ENCODE measurements at regions not wholly inside any gene's neighbourhood (a gene's known extent, or its start where the extent isn't known, plus 50 kb on each side); places are given as distances from the start of the nearest gene placed in this dataset.

- TF ChIP-seq POLR2A (IDR thresholded peaks at IDR 0.05; ENCODE audit: low read length): no peak
- no peak for TF ChIP-seq GATA1 (IDR thresholded peaks at IDR 0.05; ENCODE audit: low read depth, low read length)
- no peak for DNase-seq
Observed at GRCh38 chr11:39236916-39237315, 2222.5 kb downstream of the LRRC4C start.

- TF ChIP-seq POLR2A (IDR thresholded peaks at IDR 0.05; ENCODE audit: low read length) (no peak), GATA1 (IDR thresholded peaks at IDR 0.05; ENCODE audit: low read depth, low read length) (no peak)
Observed at GRCh38 chr11:39221550-39222138, 2237.8 kb downstream of the LRRC4C start.

GRCh38 chr11:39220501-39221230 lies 2238.8 kb downstream of the LRRC4C start:
- no peak for TF ChIP-seq GATA1 (IDR thresholded peaks at IDR 0.05; ENCODE audit: low read depth, low read length)
- no peak for TF ChIP-seq POLR2A (IDR thresholded peaks at IDR 0.05; ENCODE audit: low read length)
- no peak for DNase-seq

More at GRCh38 chr11:39221550-39222138, 2237.8 kb downstream of the LRRC4C start:
- DNase-seq: no peak

- TF ChIP-seq GATA1 (IDR thresholded peaks at IDR 0.05; ENCODE audit: low read depth, low read length): no peak
- no peak for TF ChIP-seq POLR2A (IDR thresholded peaks at IDR 0.05; ENCODE audit: low read length)
- no peak for DNase-seq
Observed at GRCh38 chr11:39220069-39220468, 2239.4 kb downstream of the LRRC4C start.

GRCh38 chr11:39209981-39210380 lies 2249.5 kb downstream of the LRRC4C start:
- TF ChIP-seq GATA1 (IDR thresholded peaks at IDR 0.05; ENCODE audit: low read depth, low read length) (no peak), POLR2A (IDR thresholded peaks at IDR 0.05; ENCODE audit: low read length) (no peak)
- DNase-seq: no peak

GRCh38 chr11:39205236-39205995 lies 2254.0 kb downstream of the LRRC4C start:
- TF ChIP-seq GATA1 (IDR thresholded peaks at IDR 0.05; ENCODE audit: low read depth, low read length): no peak
- TF ChIP-seq POLR2A (IDR thresholded peaks at IDR 0.05; ENCODE audit: low read length): no peak
- no peak for DNase-seq

GRCh38 chr11:39192671-39193070 lies 2266.8 kb downstream of the LRRC4C start:
- TF ChIP-seq POLR2A (IDR thresholded peaks at IDR 0.05; ENCODE audit: low read length) (no peak), GATA1 (IDR thresholded peaks at IDR 0.05; ENCODE audit: low read depth, low read length) (no peak)
- DNase-seq: no peak

GRCh38 chr11:39190751-39191150 lies 2268.7 kb downstream of the LRRC4C start:
- TF ChIP-seq POLR2A (IDR thresholded peaks at IDR 0.05; ENCODE audit: low read length) (no peak), GATA1 (IDR thresholded peaks at IDR 0.05; ENCODE audit: low read depth, low read length) (no peak)

GRCh38 chr11:39177678-39178077 lies 2281.8 kb downstream of the LRRC4C start:
- no peak for DNase-seq
- no peak for TF ChIP-seq POLR2A (IDR thresholded peaks at IDR 0.05; ENCODE audit: low read length)
- no peak for TF ChIP-seq GATA1 (IDR thresholded peaks at IDR 0.05; ENCODE audit: low read depth, low read length)

More at GRCh38 chr11:39190751-39191150, 2268.7 kb downstream of the LRRC4C start:
- no peak for DNase-seq

GRCh38 chr11:39174965-39175364 lies 2284.5 kb downstream of the LRRC4C start:
- TF ChIP-seq GATA1 (IDR thresholded peaks at IDR 0.05; ENCODE audit: low read depth, low read length): no peak
- no peak for TF ChIP-seq POLR2A (IDR thresholded peaks at IDR 0.05; ENCODE audit: low read length)
- DNase-seq: no peak

- no peak for DNase-seq
- TF ChIP-seq POLR2A (IDR thresholded peaks at IDR 0.05; ENCODE audit: low read length) (no peak), GATA1 (IDR thresholded peaks at IDR 0.05; ENCODE audit: low read depth, low read length) (no peak)
Observed at GRCh38 chr11:39174196-39174595, 2285.3 kb downstream of the LRRC4C start.

GRCh38 chr11:39165021-39165420 lies 2294.4 kb downstream of the LRRC4C start:
- TF ChIP-seq GATA1 (IDR thresholded peaks at IDR 0.05; ENCODE audit: low read depth, low read length) (no peak), POLR2A (IDR thresholded peaks at IDR 0.05; ENCODE audit: low read length) (no peak)

GRCh38 chr11:39149214-39149613 lies 2310.2 kb downstream of the LRRC4C start:
- TF ChIP-seq GATA1 (IDR thresholded peaks at IDR 0.05; ENCODE audit: low read depth, low read length): no peak
- no peak for TF ChIP-seq POLR2A (IDR thresholded peaks at IDR 0.05; ENCODE audit: low read length)
- DNase-seq: no peak

More at GRCh38 chr11:39165021-39165420, 2294.4 kb downstream of the LRRC4C start:
- DNase-seq: no peak

- TF ChIP-seq GATA1 (IDR thresholded peaks at IDR 0.05; ENCODE audit: low read depth, low read length): no peak
- no peak for TF ChIP-seq POLR2A (IDR thresholded peaks at IDR 0.05; ENCODE audit: low read length)
Observed at GRCh38 chr11:39145346-39145745, 2314.1 kb downstream of the LRRC4C start.

More at GRCh38 chr11:39145346-39145745, 2314.1 kb downstream of the LRRC4C start:
- no peak for DNase-seq
